Dedifferentiated amniotic fluid mesenchymal stem cell (primary cell): ENCODE measurements at regions not wholly inside any gene's neighbourhood (a gene's known extent, or its start where the extent isn't known, plus 50 kb on each side); places are given as distances from the start of the nearest gene placed in this dataset.
"Not testable (repeated sequence)": the region's sequence is repeated elsewhere in the genome, so short reads cannot be mapped to it uniquely, and the experiment has no call there.

Source experiments
- DNase-seq: peaks from one replicate; pipeline ENCODE4 v3.0.0-alpha.2; 2016; ENCODE audit errors: extremely low spot score

GRCh38 chr11:19433367-19433766 is 192.6 kb upstream of the E2F8 start:
- no peak for DNase-seq

GRCh38 chr11:19432370-19433061 is 191.8 kb upstream of the E2F8 start:
- DNase-seq = no peak

GRCh38 chr11:19430754-19431398 is 190.1 kb upstream of the E2F8 start:
- no peak for DNase-seq

- no peak for DNase-seq
Observed at GRCh38 chr11:19430346-19430745, 189.6 kb upstream of the E2F8 start.

- no peak for DNase-seq
Observed at GRCh38 chr11:19429108-19429760, 188.5 kb upstream of the E2F8 start.

GRCh38 chr11:19428206-19429002 is 187.7 kb upstream of the E2F8 start:
- DNase-seq = no peak

GRCh38 chr11:19426756-19427403 is 186.1 kb upstream of the E2F8 start:
- DNase-seq = no peak

- no peak for DNase-seq
Observed at GRCh38 chr11:19426011-19426755, 185.4 kb upstream of the E2F8 start.

- DNase-seq = no peak
Observed at GRCh38 chr11:19422276-19422675, 181.5 kb upstream of the E2F8 start.

- no peak for DNase-seq
Observed at GRCh38 chr11:19420868-19421533, 180.3 kb upstream of the E2F8 start.

GRCh38 chr11:19419808-19420207 is 179.1 kb upstream of the E2F8 start:
- DNase-seq = no peak

- DNase-seq = no peak
Observed at GRCh38 chr11:19419021-19419750, 178.4 kb upstream of the E2F8 start.

- no peak for DNase-seq
Observed at GRCh38 chr11:19418221-19418620, 177.5 kb upstream of the E2F8 start.

GRCh38 chr11:19412070-19412469 is 171.3 kb upstream of the E2F8 start:
- DNase-seq = not testable (repeated sequence)

GRCh38 chr11:19410032-19410431 is 169.3 kb upstream of the E2F8 start:
- no peak for DNase-seq

- DNase-seq = no peak
Observed at GRCh38 chr11:19409307-19409706, 168.6 kb upstream of the E2F8 start.

GRCh38 chr11:19407677-19408270 is 167.0 kb upstream of the E2F8 start:
- DNase-seq = no peak

GRCh38 chr11:19405966-19406365 is 165.2 kb upstream of the E2F8 start:
- no peak for DNase-seq

- DNase-seq = no peak
Observed at GRCh38 chr11:19404787-19405186, 164.0 kb upstream of the E2F8 start.
